ENCODE measurements at regions not wholly inside any gene's neighbourhood (a gene's known extent, or its start where the extent isn't known, plus 50 kb on each side); places are given as distances from the start of the nearest gene placed in this dataset.

GRCh38 chr9:27659571-27659970, 86.3 kb upstream of the C9orf72 start:
- Mint-ChIP-seq H3K27ac (no peak overlapping the region), H3K27me3 (ENCODE audit: low read depth) (no peaks in the 10 kb centered on the region; the same call in 1 of the 2 replicates), H3K36me3 (ENCODE audit: insufficient read depth in 1 of 3, low read depth in 3 of 3) (no peaks in the 10 kb centered on the region), H3K4me1 (peaks cover 9 to 14% of the 10 kb centered on the region in 2 experiments), H3K4me3 (no peak overlapping the region), H3K9me3 (no peaks in the 10 kb centered on the region)
- no peak overlapping the region for H2AFZ ChIP-seq (ENCODE audit: low read length)
- H4K20me1 ChIP-seq (ENCODE audit: control insufficient read depth, insufficient read depth, insufficient read length): no peaks in the 10 kb centered on the region
- H3K18ac ChIP-seq (ENCODE audit: insufficient read length, low read depth, low read length): no peak overlapping the region
- no peak overlapping the region for H3K27ac ChIP-seq (ENCODE audit: insufficient read length, low read depth, low read length)
- no peaks in the 10 kb centered on the region for H3K9me3 ChIP-seq (ENCODE audit: control insufficient read depth, low read depth, low read length)
- no peaks in the 10 kb centered on the region for H3K27me3 ChIP-seq (ENCODE audit: insufficient read depth, low read length)
- no peak overlapping the region for H4K8ac ChIP-seq (replicated peaks; ENCODE audit: insufficient read length, low read depth, low read length)
- H2BK12ac ChIP-seq (ENCODE audit: insufficient read length, low read depth, low read length): no peak overlapping the region
- no peak overlapping the region for H3K4ac ChIP-seq (ENCODE audit: low read depth, low read length)
- no peak overlapping the region for H2AK5ac ChIP-seq (ENCODE audit: insufficient read length, low read length)
- no peak overlapping the region for H3K56ac ChIP-seq (ENCODE audit: insufficient read length, low read depth, low read length)
- no peak for DNase-seq
- H3K4me2 ChIP-seq (ENCODE audit: insufficient read depth, insufficient read length, low read length): no peak overlapping the region
- no peak overlapping the region for H3K14ac ChIP-seq (ENCODE audit: insufficient read depth, low read length)
- H2BK20ac ChIP-seq (ENCODE audit: low read depth, low read length, poor library complexity, severe bottlenecking): no peak overlapping the region
- no peaks in the 10 kb centered on the region for H3K23me2 ChIP-seq (ENCODE audit: insufficient read length, low read depth, low read length, poor library complexity, severe bottlenecking)
- no peaks in the 10 kb centered on the region for H3K4me1 ChIP-seq (ENCODE audit: insufficient read depth, low read length)
- H4K5ac ChIP-seq (ENCODE audit: insufficient read length, low read depth, low read length): no peak overlapping the region
- H3K79me2 ChIP-seq (ENCODE audit: insufficient read depth, low read length): no peaks in the 10 kb centered on the region
- no peak overlapping the region for H4K91ac ChIP-seq (ENCODE audit: insufficient read length, low read depth, low read length)
- no peak overlapping the region for H3K23ac ChIP-seq (ENCODE audit: insufficient read length, low read depth, low read length)
- no CpG with 5 or more reads among the region's 3 CpGs for WGBS (ENCODE audit: extremely low coverage, insufficient read length, low lambda C conversion rate)
- H2BK15ac ChIP-seq (ENCODE audit: low read depth, low read length): no peak overlapping the region
- no peak for TF ChIP-seq CTCF (conservative IDR thresholded peaks at IDR 0.05)
- H3K9ac ChIP-seq (ENCODE audit: extremely low read depth, insufficient read length, low read length): no peak overlapping the region
- no peak overlapping the region for H2BK120ac ChIP-seq (ENCODE audit: low read depth, low read length, poor library complexity, severe bottlenecking)
- no peak overlapping the region for H3T11ph ChIP-seq (ENCODE audit: low read length)
- H2BK5ac ChIP-seq (ENCODE audit: insufficient read length, low read length): no peak overlapping the region
- no peaks in the 10 kb centered on the region for H3K79me1 ChIP-seq (ENCODE audit: insufficient read depth, low read depth, low read length, poor library complexity, severe bottlenecking)

Measured in H9 (cell line).